Esophagus muscularis mucosa (tissue), 4 donors: ENCODE measurements at regions not wholly inside any gene's neighbourhood (a gene's known extent, or its start where the extent isn't known, plus 50 kb on each side); places are given as distances from the start of the nearest gene placed in this dataset.

Source experiments
- DNase-seq: peaks from one replicate; pipeline ENCODE4 v3.0.0-alpha.2; 2017; ENCODE audit errors: extremely low spot score
- H3K27ac ChIP-seq, 4 donors: fragments of 200-600 bp; sonication (generic); replicated peaks in 1 of 4; 1 replicate in 3 of 4; 2 replicates in 1 of 4; pipeline ENCODE4 v1.5.1; 2016 to 2019; ENCODE audit warnings: mild to moderate bottlenecking in 1 of 4
- H3K27me3 ChIP-seq, 4 donors: fragments of 200-600 bp; sonication (generic); one replicate each; pipeline versions ENCODE4 v1.5.1 to v1.6.0; 2016 to 2019
- H3K36me3 ChIP-seq, 4 donors: fragments of 200-600 bp; sonication (generic); one replicate each; pipeline ENCODE4 v1.5.1; 2016 to 2019
- H3K4me1 ChIP-seq, 4 donors: fragments of 200-600 bp; sonication (generic); one replicate each; pipeline ENCODE4 v1.5.1; 2016 to 2019
- H3K4me3 ChIP-seq, 4 donors: fragments of 200-600 bp; sonication (generic); 1 replicate in 2 of 4; 2 replicates in 2 of 4; pipeline ENCODE4 v1.5.1; 2016 to 2019; ENCODE audit warnings: mild to moderate bottlenecking in 4 of 4, moderate library complexity in 1 of 4
- H3K9me3 ChIP-seq, 4 donors: fragments of 200-600 bp; sonication (generic); 1 replicate in 3 of 4; 2 replicates in 1 of 4; pipeline ENCODE4 v1.5.1; 2016 to 2019
- EP300 ChIP-seq: sonication (generic); formaldehyde crosslinking; IDR thresholded peaks from one replicate; pipeline ENCODE4 v1.6.1; 2017; ENCODE audit warnings: antibody characterized with exemption
- POLR2A ChIP-seq: fragments of 450-650 bp; IDR thresholded peaks from one replicate; pipeline ENCODE4 v1.6.1; 2017; ENCODE audit warnings: antibody characterized with exemption, moderate library complexity, mild to moderate bottlenecking, low read depth
- POLR2AphosphoS5 ChIP-seq, 2 donors: sonication (generic); formaldehyde crosslinking; IDR thresholded peaks; one replicate each; pipeline ENCODE4 v1.6.1; 2017; ENCODE audit warnings: antibody characterized with exemption in 2 of 2
- WGBS: methylation state at CpG from one replicate; pipeline ENCODE4 v1.1.5; 2018; 5-methylcytosine and 5-hydroxymethylcytosine counted together
- intact Hi-C: fragments of 100-400 bp; cut with DNase I; formaldehyde crosslinking; loops from one replicate; pipeline ENCODE4 v1.15.1; 2023
- TF ChIP-seq, protein P1 (sequence below), 3 experiments: fragments of 200-600 bp in 2 of 3; fragments of 450-650 bp in 1 of 3; sonication (generic) in 2 of 3; IDR thresholded peaks; one replicate each; pipeline ENCODE4 v1.5.1; 2017 to 2019; ENCODE audit warnings: antibody characterized with exemption in 3 of 3, mild to moderate bottlenecking in 2 of 3, moderate library complexity in 1 of 3

DNA sequence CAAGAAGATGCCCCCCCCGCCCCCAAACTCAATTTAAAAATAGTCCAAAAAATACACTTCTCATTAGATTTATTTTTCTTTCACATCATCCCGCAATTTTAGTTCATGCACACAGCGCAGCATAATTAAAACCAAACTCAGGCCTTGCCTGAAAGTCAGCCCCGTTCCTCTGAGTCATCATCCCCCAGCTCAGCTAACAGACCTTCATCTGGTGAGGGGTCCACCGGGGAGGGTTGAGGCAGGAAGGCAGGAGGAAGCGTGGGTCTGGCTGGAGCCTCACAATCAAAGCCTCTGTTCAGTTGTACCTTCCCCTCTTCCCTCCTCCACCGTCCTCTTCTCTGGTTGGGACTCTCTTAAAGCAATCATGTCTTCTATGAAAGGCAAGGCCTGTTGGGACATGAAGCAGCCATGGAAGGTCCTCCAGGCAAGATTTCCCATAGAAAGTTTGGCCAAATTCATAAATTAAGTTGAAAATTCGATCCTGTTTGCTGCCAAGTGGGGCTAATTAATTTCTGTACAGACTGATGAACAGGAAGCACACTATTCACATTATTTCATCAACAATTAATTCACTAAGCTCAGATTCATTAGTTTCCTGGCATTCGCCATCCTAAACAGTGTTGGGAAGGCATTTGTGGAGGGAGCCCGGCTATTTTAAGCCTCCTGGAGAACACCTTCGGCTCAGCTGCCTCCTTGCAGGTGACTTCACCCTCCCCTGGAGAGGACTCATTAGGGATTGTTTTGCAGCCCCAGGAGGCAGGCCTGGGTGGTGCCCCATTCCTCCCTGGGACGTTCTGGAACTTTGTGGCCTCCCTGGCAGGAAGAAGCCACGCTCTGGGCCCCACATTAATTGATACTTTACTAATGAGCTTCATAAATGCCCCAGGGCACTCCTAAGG, 72.3 kb upstream of the BNC1 start:
- TF ChIP-seq EP300 (no peak), POLR2A (no peak), POLR2AphosphoS5 (IDR thresholded peaks at IDR 0.05) (no peak)
- TF ChIP-seq, protein P1, sequence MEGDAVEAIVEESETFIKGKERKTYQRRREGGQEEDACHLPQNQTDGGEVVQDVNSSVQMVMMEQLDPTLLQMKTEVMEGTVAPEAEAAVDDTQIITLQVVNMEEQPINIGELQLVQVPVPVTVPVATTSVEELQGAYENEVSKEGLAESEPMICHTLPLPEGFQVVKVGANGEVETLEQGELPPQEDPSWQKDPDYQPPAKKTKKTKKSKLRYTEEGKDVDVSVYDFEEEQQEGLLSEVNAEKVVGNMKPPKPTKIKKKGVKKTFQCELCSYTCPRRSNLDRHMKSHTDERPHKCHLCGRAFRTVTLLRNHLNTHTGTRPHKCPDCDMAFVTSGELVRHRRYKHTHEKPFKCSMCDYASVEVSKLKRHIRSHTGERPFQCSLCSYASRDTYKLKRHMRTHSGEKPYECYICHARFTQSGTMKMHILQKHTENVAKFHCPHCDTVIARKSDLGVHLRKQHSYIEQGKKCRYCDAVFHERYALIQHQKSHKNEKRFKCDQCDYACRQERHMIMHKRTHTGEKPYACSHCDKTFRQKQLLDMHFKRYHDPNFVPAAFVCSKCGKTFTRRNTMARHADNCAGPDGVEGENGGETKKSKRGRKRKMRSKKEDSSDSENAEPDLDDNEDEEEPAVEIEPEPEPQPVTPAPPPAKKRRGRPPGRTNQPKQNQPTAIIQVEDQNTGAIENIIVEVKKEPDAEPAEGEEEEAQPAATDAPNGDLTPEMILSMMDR (IDR thresholded peaks at IDR 0.05) = no peak
- Histone ChIP-seq H3K9me3 (no peaks in the 10 kb centered on the region), H3K4me1 (no peaks in the 10 kb centered on the region), H3K27ac (no peak overlapping the region), H3K36me3 (no peaks in the 10 kb centered on the region), H3K27me3 (peaks cover 0 to 44% (median 2%) of the 10 kb centered on the region in 4 donors), H3K4me3 (no peak overlapping the region)
- WGBS = 55% methylated on average over 13 of the region's 13 CpGs
- intact Hi-C loops = no loop called here
- DNase-seq = no peak

DNA sequence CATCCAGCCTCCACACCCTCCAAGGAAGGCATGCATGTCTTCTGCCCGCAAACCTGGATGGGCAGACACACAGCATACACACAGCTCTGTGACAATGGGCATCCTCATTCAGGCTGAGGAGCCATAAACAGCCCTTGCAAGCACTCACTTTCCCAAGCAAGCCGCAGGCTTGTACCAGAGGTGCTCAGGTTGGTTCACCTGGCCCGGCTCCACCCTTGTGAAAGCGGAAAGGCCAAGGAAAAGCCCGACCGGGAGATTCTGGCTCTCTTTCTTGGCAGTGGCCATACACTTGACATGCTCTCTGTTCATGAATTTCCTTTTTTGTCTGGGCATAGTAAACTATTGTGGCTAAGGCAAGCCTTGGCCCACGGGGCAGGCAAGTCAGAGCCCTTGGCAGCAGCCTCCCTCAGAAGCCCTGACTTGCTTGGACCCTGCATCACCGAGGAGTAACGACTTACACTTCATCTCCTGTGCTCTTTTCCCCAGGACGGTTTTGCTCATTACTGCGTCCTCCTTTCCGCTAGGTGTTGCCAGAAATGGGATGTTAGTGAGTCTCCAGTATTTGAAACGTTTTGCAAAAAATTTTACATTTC, 74.6 kb upstream of the BNC1 start:
- H3K27ac ChIP-seq = no peak overlapping the region
- 87% methylated on average over 11 of the region's 13 CpGs for WGBS
- H3K4me3 ChIP-seq = no peak overlapping the region
- H3K9me3 ChIP-seq = no peaks in the 10 kb centered on the region
- H3K4me1 ChIP-seq = no peaks in the 10 kb centered on the region
- TF ChIP-seq EP300 (no peak), POLR2A (no peak), POLR2AphosphoS5 (IDR thresholded peaks at IDR 0.05) (no peak)
- TF ChIP-seq, protein P1 (IDR thresholded peaks at IDR 0.05) = no peak
- intact Hi-C loops = no loop called here
- H3K36me3 ChIP-seq = no peaks in the 10 kb centered on the region
- peaks cover 0 to 56% (median 5%) of the 10 kb centered on the region in 4 donors for H3K27me3 ChIP-seq
- no peak for DNase-seq

DNA sequence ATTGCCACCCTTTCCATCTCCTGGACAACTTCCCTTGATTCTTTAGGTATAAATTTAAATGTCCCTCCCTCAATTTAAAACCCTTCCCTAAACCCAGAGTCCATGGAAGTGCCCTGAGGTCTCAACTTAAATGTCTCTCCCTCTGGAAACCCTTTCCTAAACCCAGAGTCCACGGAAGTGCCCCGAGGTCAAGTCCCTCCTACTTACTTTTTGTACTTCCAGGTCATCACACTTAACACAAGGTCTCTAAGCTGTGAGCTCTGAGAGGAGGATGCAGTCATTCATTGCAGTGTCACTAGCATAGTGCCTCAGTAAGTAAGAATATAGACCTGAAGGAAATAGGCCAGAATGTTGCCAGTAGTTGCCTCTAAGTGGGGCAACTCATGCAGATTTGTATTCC, 78.2 kb upstream of the BNC1 start:
- 64% methylated on average over 2 of the region's 2 CpGs for WGBS
- TF ChIP-seq POLR2A = no peak
- TF ChIP-seq EP300 = no peak
- TF ChIP-seq, protein P1 (IDR thresholded peaks at IDR 0.05) = no peak
- no peak for TF ChIP-seq POLR2AphosphoS5 (IDR thresholded peaks at IDR 0.05)
- Histone ChIP-seq H3K9me3 (no peaks in the 10 kb centered on the region), H3K36me3 (no peaks in the 10 kb centered on the region), H3K4me3 (no peak overlapping the region), H3K4me1 (peaks cover 0 to 13% (median 10%) of the 10 kb centered on the region in 4 donors), H3K27me3 (peaks cover 0 to 61% (median 12%) of the 10 kb centered on the region in 4 donors), H3K27ac (no peak overlapping the region)
- intact Hi-C loops = no loop called here
- no peak for DNase-seq

DNA sequence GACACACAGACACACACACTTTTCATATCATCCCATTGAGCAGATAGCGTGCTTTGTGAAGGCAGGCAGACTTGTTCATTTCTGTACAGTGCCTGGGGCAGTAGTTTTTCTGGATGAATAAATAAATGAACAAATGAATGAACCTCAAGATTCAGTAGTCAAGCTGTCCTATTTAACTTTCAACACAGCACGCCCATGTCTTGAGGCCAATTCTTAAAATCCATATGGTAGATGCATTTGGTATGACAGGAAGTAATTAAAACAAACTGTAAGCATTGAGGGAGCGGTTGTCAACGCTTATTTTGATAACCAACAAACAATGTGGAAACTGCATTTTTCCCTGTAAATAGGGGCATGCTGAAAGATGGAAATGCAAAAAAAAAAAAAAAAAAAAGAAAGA, 80.0 kb upstream of the BNC1 start:
- TF ChIP-seq, protein P1 (IDR thresholded peaks at IDR 0.05) = no peak
- no peak for TF ChIP-seq POLR2A
- no peak for TF ChIP-seq EP300
- no peak for TF ChIP-seq POLR2AphosphoS5 (IDR thresholded peaks at IDR 0.05)
- 74% methylated on average over 4 of the region's 4 CpGs for WGBS
- H3K27me3 ChIP-seq = peaks cover 0 to 58% (median 10%) of the 10 kb centered on the region in 4 donors
- H3K36me3 ChIP-seq = no peaks in the 10 kb centered on the region
- intact Hi-C loops = no loop called here
- H3K4me3 ChIP-seq = no peak overlapping the region
- peaks cover 0 to 13% (median 10%) of the 10 kb centered on the region in 4 donors for H3K4me1 ChIP-seq
- no peak for DNase-seq
- H3K27ac ChIP-seq = no peak overlapping the region
- no peaks in the 10 kb centered on the region for H3K9me3 ChIP-seq
